GM19372 (cell line): ENCODE measurements at regions not wholly inside any gene's neighbourhood (a gene's known extent, or its start where the extent isn't known, plus 50 kb on each side); places are given as distances from the start of the nearest gene placed in this dataset.
"Not testable (repeated sequence)": the region's sequence is repeated elsewhere in the genome, so short reads cannot be mapped to it uniquely, and the experiment has no call there.

Source experiments
- ATAC-seq: cut with Tn5 transposase; IDR thresholded peaks from one replicate; pipeline ENCODE4 v1.9.1; 2021; ENCODE audit warnings: mild to moderate bottlenecking, low read depth, moderate library complexity; ENCODE audit not compliant: unreplicated experiment

DNA sequence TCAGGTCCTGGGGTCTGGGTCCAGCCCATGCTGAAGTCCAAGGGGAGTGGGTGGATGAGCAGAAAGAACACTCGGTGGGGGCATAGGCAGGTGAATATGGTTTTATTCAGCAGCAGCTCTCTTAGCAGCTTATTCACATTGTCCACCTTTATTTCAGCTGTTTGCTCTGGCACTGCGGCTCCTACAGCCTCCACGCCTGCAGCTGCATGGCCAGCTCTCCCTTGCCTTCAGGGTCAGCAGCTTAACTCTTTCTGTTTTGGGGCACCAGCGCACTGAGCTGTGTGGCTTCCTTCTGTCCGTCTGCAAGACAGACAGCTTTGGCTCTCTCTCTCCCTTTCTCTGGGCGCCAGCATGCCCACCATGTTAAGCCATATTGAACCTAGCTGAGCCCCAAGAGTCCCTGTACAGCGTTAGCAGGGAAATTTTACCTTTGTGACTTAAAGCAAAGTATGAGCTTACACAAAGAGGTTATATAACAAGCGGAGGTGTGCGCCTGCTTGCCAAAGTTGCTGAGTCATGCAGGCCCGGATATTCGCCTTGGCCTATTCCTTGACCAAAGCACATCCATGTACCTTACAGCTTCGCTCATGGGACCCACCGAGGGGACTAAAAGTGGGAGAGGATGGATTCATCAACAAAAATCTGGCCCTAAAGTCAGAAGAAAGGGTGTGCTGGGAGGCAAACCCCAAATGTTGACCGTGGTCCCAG is 170.1 kb upstream of the PFN2 start:
- no peak for ATAC-seq

DNA sequence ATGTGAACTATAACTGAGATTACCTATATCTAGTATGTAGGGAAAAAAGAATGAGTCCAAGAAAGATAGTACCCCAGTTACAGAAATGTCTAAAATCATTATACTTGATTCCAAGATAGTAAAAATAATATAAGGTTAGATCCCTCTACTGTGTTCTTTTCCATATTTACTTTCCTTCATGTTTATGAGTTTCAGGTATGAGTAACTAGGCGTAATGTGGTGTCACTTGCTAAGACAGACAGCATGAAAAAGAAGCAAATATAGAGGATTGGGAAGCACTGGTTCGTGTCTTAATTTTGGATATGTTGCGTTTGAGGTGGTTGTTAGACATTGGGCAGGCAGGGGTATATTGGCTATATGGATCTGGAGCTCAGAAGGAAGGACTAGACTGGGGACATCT is 168.1 kb upstream of the PFN2 start:
- ATAC-seq = no peak

GRCh38 chr3:150136242-150136641 is 165.5 kb upstream of the PFN2 start:
- ATAC-seq = no peak

- no peak for ATAC-seq
Measured at GRCh38 chr3:150135287-150135721, 164.6 kb upstream of the PFN2 start.

DNA sequence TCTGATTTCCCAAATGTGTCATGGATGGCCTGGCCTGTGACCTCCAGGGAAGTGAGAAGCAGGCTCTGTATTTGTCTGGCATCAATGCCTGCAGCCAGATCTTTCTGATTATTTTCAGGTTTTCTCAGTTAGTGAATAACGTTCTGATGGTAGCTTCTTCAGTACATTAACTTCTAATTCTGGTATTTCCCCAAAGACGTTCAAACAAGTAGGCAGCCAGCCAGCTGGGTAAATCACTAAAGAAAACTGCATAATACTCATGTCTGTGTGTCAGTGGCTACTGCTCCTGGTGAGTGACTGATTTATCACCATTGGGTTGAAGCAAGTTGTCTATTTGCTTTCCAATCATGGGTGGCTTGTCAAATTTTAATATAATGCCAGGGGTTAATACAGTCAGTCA is 162.6 kb upstream of the PFN2 start:
- no peak for ATAC-seq

DNA sequence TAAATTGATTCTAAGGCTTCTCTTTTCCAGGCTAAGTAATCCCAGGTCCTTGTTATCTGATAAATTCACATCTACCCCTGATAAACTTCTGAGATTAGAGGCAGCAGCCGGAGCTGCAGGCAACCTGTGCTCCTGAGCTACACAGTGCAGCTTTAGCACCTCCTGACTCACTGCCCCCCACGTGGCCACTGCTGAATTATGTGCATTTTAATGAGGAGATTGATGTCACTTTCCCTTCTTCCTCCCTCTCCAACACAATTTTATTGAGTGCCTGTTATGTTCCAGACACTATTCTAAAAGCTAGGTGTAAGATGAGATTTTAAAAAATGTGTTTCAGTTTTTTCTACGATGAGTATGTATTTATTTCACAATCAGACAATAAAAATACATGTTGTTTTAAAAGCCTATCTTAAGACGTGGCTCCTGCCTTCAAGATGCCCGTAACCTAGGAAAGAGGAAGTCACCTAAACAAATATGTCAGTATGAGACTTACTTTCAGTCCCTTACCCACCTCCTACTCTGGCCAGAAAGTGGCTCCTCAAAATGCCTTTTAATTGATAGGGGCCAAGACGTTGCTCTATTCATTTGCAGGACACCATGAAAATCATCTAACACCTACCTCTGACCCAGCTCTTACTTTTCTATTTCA is 161.5 kb upstream of the PFN2 start:
- ATAC-seq = no peak

DNA sequence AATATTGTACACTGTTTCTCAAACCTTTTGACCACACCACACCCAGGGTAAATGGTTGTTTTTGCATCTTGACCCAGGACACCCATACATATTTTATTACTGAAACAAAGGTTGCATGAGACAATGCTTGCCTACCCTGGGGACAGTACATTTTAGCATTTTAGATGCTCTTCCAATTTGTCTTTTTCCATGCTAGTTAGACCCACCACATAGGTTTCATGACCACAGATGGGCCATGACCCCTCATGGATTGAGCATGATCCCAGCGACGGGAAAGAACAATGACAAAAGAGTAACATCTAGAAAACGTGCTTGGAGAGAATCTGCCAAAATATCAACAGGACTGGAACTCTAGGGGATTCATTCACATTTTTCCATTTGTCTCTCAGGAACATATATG is 161.0 kb upstream of the PFN2 start:
- no peak for ATAC-seq

DNA sequence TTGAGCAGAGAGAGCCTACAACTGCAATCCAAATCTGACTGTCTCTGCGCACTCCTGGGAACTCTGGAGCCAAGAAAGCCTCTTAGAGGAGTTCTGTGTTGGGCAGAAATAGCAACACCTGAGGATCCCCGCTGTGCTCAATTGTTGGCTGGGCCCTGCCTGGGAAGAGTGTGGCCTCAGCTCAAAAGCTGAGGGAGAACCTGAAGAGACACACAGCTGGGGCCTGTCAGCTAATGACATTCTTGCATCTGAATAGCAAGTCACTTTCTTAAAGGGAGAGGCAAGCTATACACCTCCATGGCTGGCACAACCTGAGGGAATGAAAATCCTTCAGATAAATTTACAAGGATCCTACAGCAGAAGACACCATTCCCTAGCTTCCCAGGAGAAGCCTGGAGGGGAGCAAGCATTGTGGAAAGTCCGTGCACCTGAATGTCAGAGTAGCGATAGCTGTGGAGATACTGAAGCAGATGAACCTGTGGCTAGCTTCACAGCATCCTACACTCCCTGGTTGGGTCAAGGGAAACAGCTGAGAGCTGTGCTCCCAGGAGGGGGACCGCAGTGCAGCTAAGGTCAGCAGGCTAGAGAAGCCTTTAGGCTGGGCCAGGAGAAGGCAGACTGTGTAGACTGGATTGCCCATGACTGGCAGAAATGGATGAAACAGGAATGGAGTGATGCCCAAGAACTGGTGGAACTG is 159.9 kb upstream of the PFN2 start:
- no peak for ATAC-seq

GRCh38 chr3:150129166-150129565 is 158.5 kb upstream of the PFN2 start:
- ATAC-seq = no peak

DNA sequence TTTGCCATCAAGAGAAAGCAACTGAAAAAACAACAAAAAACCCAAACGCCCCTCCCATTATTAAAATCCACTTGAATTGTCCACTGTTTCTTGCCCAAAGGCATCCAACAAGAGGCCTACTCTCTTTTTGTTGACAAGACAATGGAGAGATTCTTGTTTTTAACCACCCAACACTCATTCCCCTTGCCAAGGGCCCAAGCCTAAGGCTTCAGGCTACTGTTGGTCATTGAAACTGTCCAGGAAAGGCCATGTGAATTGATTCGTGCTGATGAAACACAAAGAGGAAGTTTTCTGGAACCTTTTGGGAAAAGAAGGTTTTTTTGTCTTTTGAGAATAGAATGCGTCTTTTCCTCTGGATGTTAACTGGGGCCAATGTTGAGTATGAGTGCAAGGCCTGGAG is 157.4 kb upstream of the PFN2 start:
- ATAC-seq = no peak

DNA sequence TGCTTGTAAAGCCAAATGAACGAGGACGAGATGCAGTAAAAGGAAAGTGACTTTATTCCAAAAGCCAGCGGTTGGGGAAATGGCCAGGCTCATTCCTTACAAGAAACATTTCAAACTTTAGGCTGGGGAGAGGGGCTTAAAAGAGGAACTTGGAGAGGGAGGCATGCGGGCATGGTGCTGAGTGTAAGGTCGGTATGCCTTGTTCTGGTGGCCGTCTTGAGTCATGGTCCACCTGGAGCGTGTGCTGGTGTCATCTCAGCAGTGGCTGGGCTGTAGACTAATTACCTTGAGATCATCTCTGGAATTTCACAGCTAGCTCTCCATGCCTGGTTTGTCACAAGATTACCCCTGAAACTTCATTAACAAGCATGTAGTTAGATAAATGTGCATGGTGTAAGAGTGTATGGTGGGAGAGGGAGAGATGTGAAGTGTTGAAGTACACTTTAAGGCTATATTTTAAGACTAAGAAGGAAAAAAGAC is 156.4 kb upstream of the PFN2 start:
- no peak for ATAC-seq

- no peak for ATAC-seq
Measured at GRCh38 chr3:150124142-150124541, 153.4 kb upstream of the PFN2 start.

- ATAC-seq = not testable (repeated sequence)
Measured at GRCh38 chr3:150123249-150123648, 152.6 kb upstream of the PFN2 start.

DNA sequence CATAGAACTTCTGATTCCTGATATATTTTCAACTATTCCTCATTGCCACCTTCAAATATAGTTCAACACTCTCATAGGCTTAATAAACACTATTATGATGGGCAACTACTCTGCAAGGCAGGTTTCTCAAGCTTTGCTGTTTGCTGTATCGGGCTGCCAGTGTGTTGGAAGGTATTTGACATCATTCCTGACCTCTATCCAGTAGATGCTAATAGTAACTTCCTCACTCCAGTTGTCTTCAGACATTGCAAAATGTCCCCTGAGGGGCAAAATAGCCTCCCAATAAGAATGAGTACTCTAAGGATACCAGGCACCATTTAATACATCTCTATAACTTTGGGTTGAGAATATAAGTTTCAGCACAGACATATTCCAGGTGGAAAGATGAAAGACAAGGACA is 147.5 kb upstream of the PFN2 start:
- ATAC-seq = no peak

- ATAC-seq = no peak
Measured at GRCh38 chr3:150117076-150117475, 146.4 kb upstream of the PFN2 start.

DNA sequence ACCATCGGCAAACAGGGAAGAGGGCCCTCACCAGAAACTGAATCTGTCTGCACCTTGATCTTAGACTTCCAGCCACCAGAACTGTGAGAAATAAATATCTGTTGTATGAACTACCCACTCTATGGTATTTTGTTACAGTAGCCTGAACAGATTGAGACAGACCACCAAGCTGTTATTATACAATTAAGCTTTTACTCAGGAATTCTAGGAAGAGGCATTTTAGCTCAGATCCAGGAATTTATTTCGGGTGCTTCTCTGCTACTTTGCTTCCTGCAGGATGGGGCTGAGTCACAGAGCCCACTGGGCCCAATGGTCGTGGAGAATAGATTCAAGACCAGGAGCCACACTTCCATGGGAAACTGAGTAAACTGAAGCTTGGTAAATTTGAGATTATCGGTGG is 145.5 kb upstream of the PFN2 start:
- no peak for ATAC-seq

- ATAC-seq = peak; percentile 79
Measured at GRCh38 chr3:150114873-150115540, 144.3 kb upstream of the PFN2 start.

- ATAC-seq = no peak
Measured at GRCh38 chr3:150114273-150114672, 143.6 kb upstream of the PFN2 start.

GRCh38 chr3:150110097-150110496 is 139.4 kb upstream of the PFN2 start:
- no peak for ATAC-seq

DNA sequence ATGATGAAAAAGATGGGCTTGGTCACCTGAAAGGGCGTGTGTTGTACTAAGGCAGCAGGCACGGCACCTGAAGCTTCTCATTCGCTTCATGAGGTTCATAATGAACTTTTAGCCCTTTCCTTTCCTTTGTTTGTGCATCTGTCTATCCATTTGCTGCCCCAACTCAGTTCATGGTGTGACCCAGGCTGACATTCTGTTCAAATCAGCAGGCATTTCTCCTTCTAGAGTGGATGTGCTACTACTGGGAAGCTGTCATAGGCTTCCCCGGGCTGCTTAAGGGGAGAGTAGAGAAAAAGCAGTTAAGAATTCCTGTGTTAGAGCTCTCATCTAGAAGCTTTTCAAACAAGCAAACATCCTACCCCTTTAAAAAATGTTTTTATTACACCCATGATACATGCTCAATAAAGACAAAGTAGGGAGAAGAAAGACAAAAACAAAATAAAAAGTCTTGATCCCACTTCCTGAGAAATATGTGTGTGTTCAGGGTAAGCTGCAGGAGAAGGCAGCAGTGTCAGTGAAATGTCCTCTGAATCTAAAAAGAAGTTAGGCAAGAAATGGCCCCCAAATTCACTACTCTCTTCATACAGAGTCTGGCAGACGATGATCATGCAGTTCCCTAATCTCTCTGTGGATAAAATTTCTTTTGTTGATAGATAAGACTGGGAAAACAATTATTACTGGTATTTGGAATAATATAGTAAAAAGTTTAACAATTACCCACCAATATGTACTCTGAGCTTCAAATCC is 136.9 kb upstream of the PFN2 start:
- ATAC-seq = no peak
